Mesenteric fat pad (tissue), 1 donor: ENCODE measurements at regions not wholly inside any gene's neighbourhood (a gene's known extent, or its start where the extent isn't known, plus 50 kb on each side); places are given as distances from the start of the nearest gene placed in this dataset.

Experiments
- DNase-seq: peaks from one replicate; pipeline ENCODE4 v3.0.0-alpha.2; 2020; ENCODE audit warnings: low spot score
- donor health status: DM: yes; HTN: yes; CAD: no.

- DNase-seq = no peak
These were observed 714.9 kb upstream of the CXADR start for GRCh38 chr21:16797966-16798365.

GRCh38 chr21:16800536-16801275 is 712.1 kb upstream of the CXADR start:
- no peak for DNase-seq

GRCh38 chr21:16811011-16811410 is 701.8 kb upstream of the CXADR start:
- no peak for DNase-seq

- no peak for DNase-seq
These were observed 700.9 kb upstream of the CXADR start for GRCh38 chr21:16811970-16812369.

GRCh38 chr21:16815243-16815642 is 697.6 kb upstream of the CXADR start:
- no peak for DNase-seq

GRCh38 chr21:16821588-16821987 is 691.3 kb upstream of the CXADR start:
- no peak for DNase-seq

GRCh38 chr21:16829532-16829931 is 683.3 kb upstream of the CXADR start:
- no peak for DNase-seq

- no peak for DNase-seq
These were observed 680.1 kb upstream of the CXADR start for GRCh38 chr21:16832791-16833190.

- no peak for DNase-seq
These were observed 678.1 kb upstream of the CXADR start for GRCh38 chr21:16834791-16835190.

- no peak for DNase-seq
These were observed 675.5 kb upstream of the CXADR start for GRCh38 chr21:16837321-16837720.

- DNase-seq = no peak
These were observed 675.1 kb upstream of the CXADR start for GRCh38 chr21:16837721-16838120.

GRCh38 chr21:16838331-16838730 is 674.5 kb upstream of the CXADR start:
- no peak for DNase-seq

GRCh38 chr21:16840538-16840937 is 672.3 kb upstream of the CXADR start:
- no peak for DNase-seq

GRCh38 chr21:16841975-16842695 is 670.7 kb upstream of the CXADR start:
- DNase-seq = no peak

- no peak for DNase-seq
These were observed 670.2 kb upstream of the CXADR start for GRCh38 chr21:16842696-16843035.

GRCh38 chr21:16847211-16847610 is 665.6 kb upstream of the CXADR start:
- no peak for DNase-seq

GRCh38 chr21:16851054-16851453 is 661.8 kb upstream of the CXADR start:
- no peak for DNase-seq

GRCh38 chr21:16855164-16855667 is 657.6 kb upstream of the CXADR start:
- no peak for DNase-seq

- DNase-seq = no peak
These were observed 649.4 kb upstream of the CXADR start for GRCh38 chr21:16863362-16863905.

- no peak for DNase-seq
These were observed 648.9 kb upstream of the CXADR start for GRCh38 chr21:16863908-16864307.

GRCh38 chr21:16865632-16866031 is 647.2 kb upstream of the CXADR start:
- DNase-seq = no peak

- no peak for DNase-seq
These were observed 646.0 kb upstream of the CXADR start for GRCh38 chr21:16866851-16867250.

- no peak for DNase-seq
These were observed 642.7 kb upstream of the CXADR start for GRCh38 chr21:16870103-16870502.
